Activated CD4-positive, alpha-beta T cell treated with anti-CD3 and anti-CD28 coated beads, Interleukin-2, amount 10 ng/mL, durations not matched to agents 24 days and 14 days (primary cell): ENCODE measurements at regions not wholly inside any gene's neighbourhood (a gene's known extent, or its start where the extent isn't known, plus 50 kb on each side); places are given as distances from the start of the nearest gene placed in this dataset.
A peak's percentile ranks its signal among the peaks of the same experiment; 100 is the strongest.
"Not testable (repeated sequence)": the region's sequence is repeated elsewhere in the genome, so short reads cannot be mapped to it uniquely, and the experiment has no call there.

Experiments used
- DNase-seq: peaks from one replicate; pipeline ENCODE4 v3.0.0; 2022
- H3K27ac Mint-ChIP-seq: one replicate; pipeline ENCODE4 v1.8.0; 2022; ENCODE audit warnings: mild to moderate bottlenecking, mixed read lengths
- H3K27me3 Mint-ChIP-seq: one replicate; pipeline ENCODE4 v1.8.0; 2022; ENCODE audit warnings: mixed read lengths
- H3K36me3 Mint-ChIP-seq: one replicate; pipeline ENCODE4 v1.8.0; 2022; ENCODE audit warnings: low read depth, mild to moderate bottlenecking, mixed read lengths
- H3K4me1 Mint-ChIP-seq: one replicate; pipeline ENCODE4 v1.8.0; 2021; ENCODE audit warnings: mixed read lengths
- H3K4me3 Mint-ChIP-seq: one replicate; pipeline ENCODE4 v1.8.0; 2022; ENCODE audit warnings: mild to moderate bottlenecking, moderate library complexity, mixed read lengths
- H3K9me3 Mint-ChIP-seq: one replicate; pipeline ENCODE4 v1.8.0; 2021; ENCODE audit warnings: mixed read lengths
- intact Hi-C: fragments of 100-400 bp; cut with micrococcal nuclease; formaldehyde crosslinking; loops from one replicate; pipeline ENCODE4 v1.15.1; 2023

DNA sequence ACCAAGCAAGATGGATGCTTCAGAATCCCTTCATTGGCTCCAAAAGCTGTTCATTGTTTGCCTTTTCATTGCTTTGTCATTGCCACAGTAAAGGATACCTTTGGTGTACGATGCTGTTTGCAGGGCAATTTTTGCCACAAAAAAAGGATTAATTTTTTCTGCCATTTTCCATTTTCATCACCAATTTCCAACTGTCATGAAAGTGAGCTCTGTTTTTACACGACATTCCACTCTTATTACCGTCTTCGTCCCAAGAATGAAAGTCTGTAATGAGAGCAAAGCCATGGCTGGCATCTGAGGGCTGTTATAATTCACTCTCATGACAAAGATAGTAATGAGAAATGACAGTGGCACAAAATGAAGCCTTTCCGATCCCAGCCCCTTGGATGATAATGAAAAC, 272.7 kb upstream of the DCN start:
- H3K9me3 Mint-ChIP-seq = peaks cover 11% of the 10 kb centered on the region
- H3K4me1 Mint-ChIP-seq = no peaks in the 10 kb centered on the region
- no peaks in the 10 kb centered on the region for H3K36me3 Mint-ChIP-seq
- intact Hi-C loops = no loop called here
- no peak overlapping the region for H3K4me3 Mint-ChIP-seq
- no peak for DNase-seq
- H3K27me3 Mint-ChIP-seq = no peaks in the 10 kb centered on the region
- H3K27ac Mint-ChIP-seq = no peak overlapping the region

DNA sequence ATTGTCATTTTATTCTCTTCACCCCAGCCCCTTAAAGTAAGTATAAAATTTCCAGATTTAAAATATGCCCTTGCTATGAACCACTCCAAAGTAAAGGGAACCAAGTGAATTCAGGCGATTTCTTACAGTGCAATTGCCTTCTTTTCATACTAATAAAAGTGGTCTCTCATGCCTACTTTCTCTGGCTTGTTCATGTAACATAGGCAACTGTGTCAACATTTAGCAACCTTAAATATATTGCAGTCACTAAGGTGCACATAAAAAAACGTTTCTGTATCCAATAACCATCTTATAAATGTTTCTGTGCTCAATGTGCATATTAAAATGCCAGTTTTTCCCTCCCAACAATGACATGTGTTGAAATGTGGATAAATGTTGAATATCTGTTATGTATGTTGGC, 271.6 kb upstream of the DCN start:
- intact Hi-C loops = no loop called here
- no peaks in the 10 kb centered on the region for H3K27me3 Mint-ChIP-seq
- no peaks in the 10 kb centered on the region for H3K4me1 Mint-ChIP-seq
- H3K9me3 Mint-ChIP-seq = peaks cover 11% of the 10 kb centered on the region
- DNase-seq = no peak
- no peaks in the 10 kb centered on the region for H3K36me3 Mint-ChIP-seq
- no peak overlapping the region for H3K4me3 Mint-ChIP-seq
- no peak overlapping the region for H3K27ac Mint-ChIP-seq

DNA sequence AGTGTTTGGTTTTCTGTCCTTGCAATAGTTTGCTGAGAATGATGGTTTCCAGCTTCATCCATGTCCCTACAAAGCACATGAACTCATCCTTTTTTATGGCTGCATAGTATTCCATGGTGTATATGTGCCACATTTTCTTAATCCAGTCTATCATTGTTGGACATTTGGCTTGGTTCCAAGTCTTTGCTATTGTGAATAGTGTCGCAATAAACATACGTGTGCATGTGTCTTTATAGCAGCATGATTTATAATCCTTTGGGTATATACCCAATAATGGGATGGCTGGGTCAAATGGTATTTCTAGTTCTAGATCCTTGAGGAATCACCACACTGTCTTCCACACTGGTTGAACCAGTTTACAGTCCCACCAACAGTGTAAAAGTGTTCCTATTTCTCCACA, 269.8 kb upstream of the DCN start:
- H3K27ac Mint-ChIP-seq, intact Hi-C loops, H3K27me3 Mint-ChIP-seq, H3K36me3 Mint-ChIP-seq, H3K4me1 Mint-ChIP-seq, DNase-seq, H3K4me3 Mint-ChIP-seq: not testable (repeated sequence)
- H3K9me3 Mint-ChIP-seq = peaks cover 11% of the 10 kb centered on the region

DNA sequence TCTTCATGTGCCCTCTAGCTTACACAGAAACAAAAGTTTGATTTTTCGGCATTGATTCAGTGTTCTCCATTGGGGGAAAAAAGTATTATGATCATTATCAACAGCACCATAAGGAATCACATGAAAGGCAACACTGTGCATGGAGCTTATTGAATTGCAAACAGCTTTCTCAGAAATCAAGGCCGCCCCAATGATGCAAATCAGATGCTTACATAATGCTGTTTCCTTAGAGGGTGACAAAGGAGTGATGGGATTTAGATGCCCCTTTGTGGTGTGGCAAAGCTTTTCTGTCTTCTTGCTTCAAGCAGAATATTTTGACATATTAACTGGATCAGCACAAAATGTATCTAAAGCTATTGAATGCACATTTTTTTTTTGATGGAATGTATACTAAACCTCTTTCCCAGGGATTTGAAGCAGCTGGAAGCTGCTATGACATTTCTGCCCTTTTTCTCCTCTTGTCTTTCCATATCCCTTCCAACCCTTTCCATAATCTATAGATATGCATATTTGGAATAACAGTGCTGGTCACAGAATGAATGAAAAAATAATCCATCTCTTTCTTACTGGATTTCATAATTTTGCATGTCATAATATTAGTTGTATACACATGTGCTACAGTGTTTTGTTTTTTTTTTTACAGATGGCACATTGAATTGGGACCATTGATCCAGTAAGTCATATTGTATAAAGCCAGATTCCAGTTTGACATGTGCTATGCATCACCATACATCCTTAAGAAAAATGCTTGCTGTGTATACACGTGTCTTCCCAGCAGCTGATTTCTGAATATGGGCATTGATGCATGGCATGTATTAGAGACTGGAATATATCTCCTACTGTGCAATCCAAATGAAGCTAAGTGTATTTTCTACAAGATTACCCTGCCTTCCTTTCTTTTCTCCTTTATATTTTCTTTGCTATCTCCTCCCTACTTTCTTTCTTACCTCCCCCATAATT, 259.7 kb upstream of the DCN start:
- intact Hi-C loops = no loop called here
- Mint-ChIP-seq H3K36me3 (no peaks in the 10 kb centered on the region), H3K27me3 (no peaks in the 10 kb centered on the region), H3K9me3 (peaks cover 5% of the 10 kb centered on the region), H3K4me1 (no peaks in the 10 kb centered on the region), H3K4me3 (no peak overlapping the region), H3K27ac (no peak overlapping the region)
- DNase-seq = no peak

DNA sequence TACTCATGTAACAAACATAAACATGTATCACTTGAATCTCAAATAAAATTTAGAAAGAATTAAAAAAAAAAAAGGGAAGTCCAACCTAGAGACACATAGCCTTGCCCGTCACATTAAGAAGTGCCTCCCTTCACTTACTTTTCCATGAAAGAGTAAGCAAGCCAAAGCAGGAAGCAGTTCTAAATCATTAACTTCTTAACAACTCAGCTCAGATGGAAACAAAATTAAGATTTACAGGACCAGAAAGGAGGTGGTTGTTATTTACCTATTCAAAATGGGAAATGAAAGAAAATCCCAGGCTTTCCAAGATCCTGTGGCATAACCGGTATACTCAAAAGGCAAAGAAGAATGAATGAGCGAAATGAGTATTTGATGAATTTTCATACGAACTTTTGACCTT, 258.6 kb upstream of the DCN start:
- H3K36me3 Mint-ChIP-seq = no peaks in the 10 kb centered on the region
- DNase-seq = no peak
- H3K27me3 Mint-ChIP-seq = no peaks in the 10 kb centered on the region
- H3K4me3 Mint-ChIP-seq = no peak overlapping the region
- no peak overlapping the region for H3K27ac Mint-ChIP-seq
- intact Hi-C loops = no loop called here
- no peaks in the 10 kb centered on the region for H3K4me1 Mint-ChIP-seq
- peaks cover 5% of the 10 kb centered on the region for H3K9me3 Mint-ChIP-seq

DNA sequence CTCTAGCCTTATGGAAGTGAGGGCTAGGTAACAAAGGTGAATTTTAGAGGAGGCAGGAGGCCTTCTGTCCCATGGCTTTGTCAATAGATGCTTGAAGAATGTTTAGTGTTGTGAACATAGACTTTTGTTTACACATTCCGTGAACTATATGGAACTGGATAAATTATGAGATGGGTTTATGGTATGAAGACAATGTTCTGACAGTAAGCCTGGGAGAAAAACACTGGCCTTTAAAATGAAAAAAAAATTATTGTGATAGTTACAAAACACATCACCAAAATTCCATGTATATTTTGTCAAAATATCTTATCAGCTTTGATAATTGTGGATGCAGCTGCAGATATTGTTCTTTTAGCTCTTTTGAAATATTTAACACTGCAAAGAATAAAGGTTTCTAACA, 251.5 kb upstream of the DCN start:
- intact Hi-C loops = no loop called here
- H3K27ac Mint-ChIP-seq = no peak overlapping the region
- no peaks in the 10 kb centered on the region for H3K9me3 Mint-ChIP-seq
- no peaks in the 10 kb centered on the region for H3K36me3 Mint-ChIP-seq
- no peaks in the 10 kb centered on the region for H3K27me3 Mint-ChIP-seq
- H3K4me3 Mint-ChIP-seq = no peak overlapping the region
- H3K4me1 Mint-ChIP-seq = no peaks in the 10 kb centered on the region
- DNase-seq = no peak

DNA sequence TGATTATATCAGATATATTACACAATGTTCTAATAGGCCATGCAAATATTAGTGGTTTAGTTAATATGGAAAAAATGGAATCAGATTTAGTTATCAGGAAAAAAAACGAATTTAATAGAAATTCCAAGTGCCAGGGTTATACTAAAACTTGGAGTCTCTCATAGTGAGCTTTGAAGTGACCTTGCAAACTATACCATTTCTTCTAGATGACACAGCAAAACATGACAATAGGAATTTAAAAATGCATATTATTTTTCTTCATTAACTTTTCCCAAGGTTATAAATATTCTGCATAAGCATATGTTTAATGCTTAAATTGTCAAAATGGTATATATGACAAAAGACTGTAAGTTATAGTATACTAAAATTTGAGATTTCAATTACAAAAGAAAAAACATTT, 250.1 kb upstream of the DCN start:
- Mint-ChIP-seq H3K9me3 (no peaks in the 10 kb centered on the region), H3K27me3 (no peaks in the 10 kb centered on the region), H3K4me1 (no peaks in the 10 kb centered on the region), H3K4me3 (no peak overlapping the region), H3K36me3 (no peaks in the 10 kb centered on the region), H3K27ac (no peak overlapping the region)
- intact Hi-C loops = no loop called here
- no peak for DNase-seq

DNA sequence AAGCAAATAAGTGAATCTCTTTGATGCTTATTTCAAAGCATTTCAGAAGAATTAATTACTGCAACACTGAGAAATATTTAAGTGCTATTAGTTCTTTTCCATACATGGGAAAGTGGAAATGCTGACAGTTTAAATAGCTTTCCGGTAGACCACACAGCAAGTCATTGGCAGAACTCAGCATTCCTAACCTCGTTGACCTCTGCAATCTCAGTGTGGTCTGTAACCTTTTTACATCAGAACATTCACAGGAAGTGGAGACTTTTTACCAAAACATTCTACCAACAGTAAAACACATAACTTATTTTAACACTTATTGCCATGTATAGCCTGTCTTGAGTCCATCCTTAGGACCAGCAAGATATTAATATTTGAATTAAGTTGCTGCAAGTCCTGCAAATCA, 249.5 kb upstream of the DCN start:
- DNase-seq = no peak
- Mint-ChIP-seq H3K36me3 (no peaks in the 10 kb centered on the region), H3K9me3 (no peaks in the 10 kb centered on the region), H3K27me3 (no peaks in the 10 kb centered on the region), H3K4me1 (no peaks in the 10 kb centered on the region), H3K4me3 (no peak overlapping the region), H3K27ac (no peak overlapping the region)
- intact Hi-C loops = no loop called here

DNA sequence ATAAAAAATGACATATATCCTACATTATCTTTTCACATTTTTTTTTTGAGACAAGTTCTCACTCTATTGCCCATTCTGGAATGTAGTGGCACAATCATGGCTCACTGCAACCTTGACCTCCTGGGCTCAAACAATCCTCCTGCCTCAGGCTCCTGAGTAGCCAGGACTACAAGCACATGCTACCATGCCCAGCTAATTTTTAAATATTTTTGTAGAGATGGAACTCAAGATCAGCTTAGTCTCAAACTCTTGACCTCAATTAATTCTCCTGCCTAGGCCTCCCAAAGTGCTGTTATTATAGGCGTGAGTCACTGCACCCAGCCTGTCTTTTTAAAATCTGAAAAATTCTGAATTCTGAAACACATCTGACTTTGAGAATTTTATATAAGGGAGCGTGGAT, 241.9 kb upstream of the DCN start:
- peaks cover 4% of the 10 kb centered on the region for H3K27me3 Mint-ChIP-seq
- no peak overlapping the region for H3K27ac Mint-ChIP-seq
- no peaks in the 10 kb centered on the region for H3K36me3 Mint-ChIP-seq
- intact Hi-C loops = no loop called here
- no peak for DNase-seq
- H3K4me1 Mint-ChIP-seq = no peaks in the 10 kb centered on the region
- H3K4me3 Mint-ChIP-seq = no peak overlapping the region
- H3K9me3 Mint-ChIP-seq = no peaks in the 10 kb centered on the region

DNA sequence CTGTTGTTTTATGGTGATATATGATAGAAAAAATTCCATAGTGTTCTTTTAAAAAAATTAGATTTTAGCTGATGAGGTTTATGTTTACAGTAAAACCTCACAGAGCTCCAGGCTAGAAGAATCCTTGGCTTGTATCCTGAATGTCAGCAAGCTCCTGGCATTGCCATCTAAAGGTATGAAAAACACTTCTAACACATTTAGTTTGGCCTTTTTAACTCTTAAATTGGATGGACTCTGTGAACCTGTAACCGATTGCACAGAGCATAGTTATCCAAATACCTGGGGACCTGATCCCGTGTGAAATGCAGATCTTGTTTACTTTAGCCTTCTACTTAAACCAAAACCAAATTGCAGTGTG, 241.1 kb upstream of the DCN start:
- Mint-ChIP-seq H3K9me3 (no peaks in the 10 kb centered on the region), H3K27me3 (peaks cover 4% of the 10 kb centered on the region), H3K27ac (no peak overlapping the region), H3K4me3 (no peak overlapping the region), H3K4me1 (no peaks in the 10 kb centered on the region), H3K36me3 (no peaks in the 10 kb centered on the region)
- intact Hi-C loops = no loop called here
- DNase-seq = no peak

DNA sequence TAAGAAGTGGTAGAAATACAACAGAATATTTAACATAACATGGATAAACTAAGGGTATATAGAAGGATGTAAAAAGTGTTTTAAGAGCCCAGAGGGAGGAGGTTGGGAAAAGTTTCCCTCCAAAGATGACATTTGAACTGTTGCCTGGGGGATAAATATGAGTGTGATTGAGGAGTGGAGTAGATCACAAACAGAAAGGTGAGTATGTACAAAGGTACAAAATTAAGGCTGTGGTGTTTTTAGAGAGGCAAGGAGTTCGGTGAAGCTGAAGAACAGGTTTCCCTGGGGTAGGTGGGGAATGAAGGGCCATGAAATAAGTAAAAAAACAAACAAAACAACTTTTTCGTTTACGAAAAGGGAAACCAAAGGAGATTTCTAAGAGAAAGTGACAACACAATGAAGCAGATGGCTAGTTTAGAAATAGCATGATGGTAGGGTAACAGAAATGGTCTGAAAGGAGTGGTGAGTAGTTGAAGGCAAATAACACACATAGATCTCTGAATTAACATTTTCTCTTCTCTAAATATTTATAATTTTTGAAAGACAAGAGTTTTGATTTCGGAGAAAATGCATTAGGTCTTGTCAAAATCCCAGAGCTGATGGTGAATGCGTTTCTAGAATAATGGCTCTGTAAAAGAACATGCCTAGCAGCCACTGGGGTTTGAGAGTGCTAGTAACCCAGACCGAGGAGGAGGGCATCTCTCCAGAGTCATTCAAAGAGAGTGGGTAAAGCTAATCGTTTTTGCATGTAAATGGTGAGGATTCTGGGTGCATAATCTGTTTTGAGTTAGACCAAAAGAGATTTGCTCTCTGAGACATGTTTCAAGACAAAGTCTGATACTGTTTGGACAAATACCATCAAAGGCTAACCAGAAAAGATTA, 240.4 kb upstream of the DCN start:
- H3K36me3 Mint-ChIP-seq = no peaks in the 10 kb centered on the region
- intact Hi-C loops = no loop called here
- H3K4me3 Mint-ChIP-seq = no peak overlapping the region
- H3K4me1 Mint-ChIP-seq = no peaks in the 10 kb centered on the region
- H3K27me3 Mint-ChIP-seq = peaks cover 4% of the 10 kb centered on the region
- H3K9me3 Mint-ChIP-seq = no peaks in the 10 kb centered on the region
- H3K27ac Mint-ChIP-seq = no peak overlapping the region
- peak; percentile 10 for DNase-seq

DNA sequence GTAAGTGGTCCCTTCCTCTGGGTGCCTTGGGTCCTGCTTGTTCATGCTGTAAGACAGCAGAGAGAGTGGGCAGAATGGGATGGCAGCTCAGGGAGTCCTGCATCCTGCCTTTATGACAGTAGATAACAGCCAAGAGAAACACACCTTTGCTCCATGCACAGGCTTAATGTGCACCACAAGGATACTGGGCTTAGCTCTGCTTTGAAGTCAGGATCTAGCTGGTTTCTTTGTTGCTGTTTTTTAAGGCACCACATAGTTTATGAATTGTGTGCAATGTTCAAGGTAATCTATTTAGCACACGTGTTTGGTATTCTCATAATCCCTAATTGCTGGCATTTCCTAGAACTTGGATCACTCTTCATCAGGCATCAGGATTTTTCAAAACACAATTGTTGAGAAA, 239.5 kb upstream of the DCN start:
- Mint-ChIP-seq H3K27me3 (peaks cover 4% of the 10 kb centered on the region), H3K9me3 (no peaks in the 10 kb centered on the region), H3K4me1 (no peaks in the 10 kb centered on the region), H3K36me3 (no peaks in the 10 kb centered on the region), H3K4me3 (no peak overlapping the region), H3K27ac (no peak overlapping the region)
- no peak for DNase-seq
- intact Hi-C loops = no loop called here

DNA sequence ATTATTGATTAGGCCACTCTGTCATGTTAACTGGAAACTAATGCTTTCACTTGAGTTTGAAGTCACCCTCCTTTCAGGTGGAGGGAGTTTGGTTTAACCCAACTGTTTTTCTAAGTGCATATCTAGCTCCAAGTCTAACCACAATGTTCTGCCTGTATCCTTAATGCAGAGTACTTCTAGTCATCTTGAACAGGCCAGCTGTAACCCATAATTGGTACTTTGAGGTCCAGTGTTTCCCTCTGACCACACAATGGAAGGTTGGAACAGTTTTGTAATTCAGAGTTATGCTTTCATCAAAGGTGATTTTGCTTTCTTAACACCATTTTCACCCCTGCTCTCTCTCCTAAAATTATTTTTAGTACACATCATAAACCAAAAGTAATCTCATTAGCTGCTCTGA, 237.2 kb upstream of the DCN start:
- Mint-ChIP-seq H3K27ac (no peak overlapping the region), H3K4me3 (no peak overlapping the region), H3K27me3 (peaks cover 4% of the 10 kb centered on the region), H3K36me3 (no peaks in the 10 kb centered on the region), H3K9me3 (no peaks in the 10 kb centered on the region), H3K4me1 (no peaks in the 10 kb centered on the region)
- intact Hi-C loops = no loop called here
- peak; percentile 12 for DNase-seq

DNA sequence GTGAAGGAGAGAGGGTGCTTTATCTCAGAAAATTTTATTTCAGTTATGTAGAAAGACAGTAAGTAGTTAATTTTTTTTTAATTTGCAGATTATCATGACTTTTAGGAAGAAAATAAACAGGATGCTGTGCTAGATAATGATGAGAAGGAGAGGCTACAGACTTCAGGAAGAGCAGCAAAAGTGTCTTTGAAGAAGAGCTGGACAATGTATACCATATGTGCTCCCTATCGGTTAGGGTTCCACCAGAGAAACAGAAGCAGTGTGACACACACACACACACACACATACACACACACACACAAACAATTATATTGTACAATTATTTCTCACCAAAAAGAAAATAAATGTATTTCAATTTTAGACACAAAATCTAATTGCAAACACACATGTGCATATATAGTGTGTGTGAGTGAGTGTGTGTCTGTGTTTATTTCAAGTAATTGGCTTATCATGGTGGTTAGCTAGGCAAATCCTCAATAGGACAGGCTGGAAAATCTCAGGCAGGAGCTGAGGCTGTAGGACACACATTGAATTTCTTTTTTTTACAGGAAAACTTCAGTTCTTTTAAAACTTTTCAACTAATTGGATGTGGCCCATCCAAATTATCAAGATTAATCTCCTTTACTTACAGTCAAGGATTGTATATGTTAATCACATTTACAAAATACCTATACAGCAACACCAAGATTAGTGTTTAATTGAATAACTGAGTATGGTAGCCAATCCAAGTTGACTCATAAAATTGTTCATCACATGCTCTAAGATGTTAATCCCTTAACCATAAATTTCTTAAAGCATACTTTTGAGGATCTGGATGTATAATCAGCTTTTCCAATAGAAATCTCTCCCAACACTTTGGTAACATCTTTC, 235.8 kb upstream of the DCN start:
- no peak overlapping the region for H3K4me3 Mint-ChIP-seq
- intact Hi-C loops = no loop called here
- H3K4me1 Mint-ChIP-seq = no peaks in the 10 kb centered on the region
- no peak overlapping the region for H3K27ac Mint-ChIP-seq
- no peaks in the 10 kb centered on the region for H3K36me3 Mint-ChIP-seq
- DNase-seq = no peak
- no peaks in the 10 kb centered on the region for H3K9me3 Mint-ChIP-seq
- H3K27me3 Mint-ChIP-seq = peaks cover 4% of the 10 kb centered on the region
